Astrocyte of the spinal cord (primary cell): ENCODE measurements at regions not wholly inside any gene's neighbourhood (a gene's known extent, or its start where the extent isn't known, plus 50 kb on each side); places are given as distances from the start of the nearest gene placed in this dataset.

Source experiments
- DNase-seq: peaks from one replicate; pipeline ENCODE4 v3.0.0; 2011; ENCODE audit warnings: low read depth, low spot score
- H3K4me3 ChIP-seq: 2 replicates; pipeline ENCODE4 v1.5.1; 2011; ENCODE audit warnings: low read depth, mild to moderate bottlenecking, low read length, moderate library complexity
- CTCF ChIP-seq: IDR thresholded peaks from 2 replicates; pipeline ENCODE4 v1.5.1; 2012; ENCODE audit warnings: low read depth, mild to moderate bottlenecking, low read length, inconsistent platforms
- in situ Hi-C: cut with HindIII; loops from 2 replicates; pipeline ENCODE4 v1.10.0; 2017; ENCODE audit warnings: low sequenced_read_pairs

- in situ Hi-C loops: no loop called here
- no peak overlapping the region for H3K4me3 ChIP-seq
- DNase-seq: no peak
- TF ChIP-seq CTCF: no peak
Measured at GRCh38 chr3:147755310-147755709, 346.1 kb downstream of the ZIC1 start.

GRCh38 chr3:147756476-147756875 lies 347.3 kb downstream of the ZIC1 start:
- TF ChIP-seq CTCF: no peak
- no peak for DNase-seq
- H3K4me3 ChIP-seq: no peak overlapping the region
- in situ Hi-C loops: no loop called here

DNA sequence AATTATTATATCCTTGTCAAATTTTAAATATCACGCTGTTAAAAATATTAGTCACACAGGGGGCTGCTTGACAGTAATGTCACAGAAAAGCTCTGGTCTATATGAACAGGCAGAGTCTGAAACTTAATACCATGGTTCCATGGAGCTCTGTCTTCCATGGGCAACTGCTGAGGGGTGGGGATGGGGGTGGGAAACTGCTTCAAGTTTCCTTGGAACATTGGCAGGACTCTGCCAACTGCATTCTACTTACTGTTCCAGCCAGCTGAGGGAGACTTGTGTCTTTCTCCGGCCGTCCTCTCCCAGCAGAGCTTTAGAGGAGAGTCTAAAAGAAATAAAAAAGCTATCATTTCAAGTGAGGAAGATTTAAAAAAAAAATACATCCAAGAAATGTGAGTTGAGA lies 348.7 kb downstream of the ZIC1 start:
- in situ Hi-C loops: no loop called here
- no peak overlapping the region for H3K4me3 ChIP-seq
- no peak for DNase-seq
- no peak for TF ChIP-seq CTCF

DNA sequence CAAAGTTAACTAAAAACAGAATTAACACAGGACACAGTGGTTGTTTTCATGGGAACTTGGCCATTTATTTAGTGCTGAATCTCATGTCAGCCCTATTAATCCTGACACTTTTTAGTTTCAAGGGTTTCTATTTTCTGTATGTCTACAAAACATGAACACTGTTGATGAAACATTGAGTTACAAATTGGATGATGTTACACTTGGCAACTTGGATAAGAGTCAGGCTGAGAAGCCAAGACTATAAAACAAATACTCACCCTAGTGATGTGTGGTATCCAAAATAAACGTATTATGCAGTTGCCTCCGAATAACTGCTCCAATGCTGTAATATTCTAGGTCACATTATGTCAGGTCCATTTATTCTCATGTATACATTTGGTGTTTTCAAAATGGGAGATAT lies 349.6 kb downstream of the ZIC1 start:
- in situ Hi-C loops: no loop called here
- no peak for TF ChIP-seq CTCF
- H3K4me3 ChIP-seq: no peak overlapping the region
- peak; percentile 70 for DNase-seq

DNA sequence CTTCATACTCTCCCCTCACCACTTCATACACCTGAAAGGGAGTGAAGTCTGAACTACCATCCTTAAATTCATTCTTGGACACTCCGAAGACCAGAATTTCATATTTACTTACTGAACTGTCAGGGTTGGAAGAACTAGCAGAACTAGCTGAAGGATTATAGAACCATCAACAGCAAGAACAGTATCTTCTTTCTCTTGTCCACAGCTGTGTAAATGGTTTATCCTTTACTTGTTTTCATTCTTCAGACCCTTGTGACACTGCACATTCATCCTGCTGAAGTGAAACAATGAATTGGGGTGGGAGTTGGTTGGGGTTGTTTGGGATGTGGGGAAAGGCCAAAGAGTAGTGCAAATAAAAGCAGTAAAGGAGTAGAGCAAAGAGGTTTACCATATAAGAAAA lies 350.9 kb downstream of the ZIC1 start:
- no peak overlapping the region for H3K4me3 ChIP-seq
- TF ChIP-seq CTCF: no peak
- DNase-seq: no peak
- in situ Hi-C loops: no loop called here

GRCh38 chr3:147760941-147761340 lies 351.8 kb downstream of the ZIC1 start:
- H3K4me3 ChIP-seq: no peak overlapping the region
- TF ChIP-seq CTCF: no peak
- no peak for DNase-seq
- in situ Hi-C loops: no loop called here

GRCh38 chr3:147773116-147773630 lies 364.0 kb downstream of the ZIC1 start:
- in situ Hi-C loops: no loop called here
- no peak overlapping the region for H3K4me3 ChIP-seq
- no peak for TF ChIP-seq CTCF
- no peak for DNase-seq
